IMR-90 (cell line): ENCODE measurements at regions not wholly inside any gene's neighbourhood (a gene's known extent, or its start where the extent isn't known, plus 50 kb on each side); places are given as distances from the start of the nearest gene placed in this dataset.
A peak's percentile ranks its signal among the peaks of the same experiment; 100 is the strongest.

Experiments
- ATAC-seq: fragments of 200-7000 bp; cut with Tn5 transposase; 2 replicates; pipeline ENCODE4 v1.9.1; 2020; ENCODE audit warnings: low read depth, mild to moderate bottlenecking, moderate library complexity
- BruUV-seq: library from RNA; stranded (reverse); fragments of 400-500 nt; replicated peaks from 2 replicates; lab custom pipeline; 2021; lab: Mats Ljungman, UMichigan
- CTCF ChIA-PET: fragments of 300-600 bp; formaldehyde crosslinking; extraction: SDS; loops from one replicate; lab custom pipeline; 2021; ENCODE audit warnings: antibody characterized with exemption; lab: Yijun Ruan, JAX
- POLR2A ChIA-PET: fragments of 300-600 bp; sonication (Branson Sonifier 250); formaldehyde crosslinking; loops from one replicate; lab custom pipeline; 2022; ENCODE audit warnings: antibody characterized with exemption; ENCODE audit not compliant: unreplicated experiment; lab: Charles Lee
- DNase-seq: peaks from one replicate; pipeline ENCODE4 v3.0.0; 2013
- H2AFZ ChIP-seq: replicated peaks from 2 replicates; pipeline ENCODE3; 2013; ENCODE audit warnings: low read length, mild to moderate bottlenecking; ENCODE audit not compliant: poor library complexity
- H2AK5ac ChIP-seq: 2 replicates; pipeline ENCODE4 v1.6.1; 2013; ENCODE audit warnings: low read depth, low read length, inconsistent platforms
- H2AK9ac ChIP-seq: replicated peaks from 2 replicates; pipeline ENCODE3; 2013; ENCODE audit warnings: mild to moderate bottlenecking, low read depth, low read length, moderate library complexity; ENCODE audit not compliant: poor library complexity
- H2BK120ac ChIP-seq: 2 replicates; pipeline ENCODE4 v1.6.1; 2013; ENCODE audit warnings: low read depth, low read length, inconsistent platforms
- H2BK15ac ChIP-seq: 3 replicates; pipeline ENCODE4 v1.6.1; 2013; ENCODE audit warnings: low read depth, low read length, inconsistent platforms
- H2BK20ac ChIP-seq: 2 replicates; pipeline ENCODE4 v1.6.1; 2013; ENCODE audit warnings: low read depth, mild to moderate bottlenecking, inconsistent platforms, low read length, moderate library complexity
- H2BK5ac ChIP-seq: 2 replicates; pipeline ENCODE4 v1.6.1; 2013; ENCODE audit warnings: mild to moderate bottlenecking, low read depth, low read length, inconsistent platforms; ENCODE audit not compliant: poor library complexity, severe bottlenecking
- H3K14ac ChIP-seq: replicated peaks from 2 replicates; pipeline ENCODE4 v1.6.1; 2013; ENCODE audit warnings: low read depth, low read length, inconsistent platforms
- H3K18ac ChIP-seq: 2 replicates; pipeline ENCODE4 v1.6.1; 2013; ENCODE audit warnings: low read depth, low read length, control low read depth
- H3K23ac ChIP-seq: 2 replicates; pipeline ENCODE4 v1.6.1; 2013; ENCODE audit warnings: low read depth, low read length, inconsistent platforms
- H3K27ac ChIP-seq: 2 replicates; pipeline ENCODE4 v1.5.1; 2013; ENCODE audit warnings: mild to moderate bottlenecking, control low read depth, low read length; ENCODE audit not compliant: insufficient read depth
- H3K27me3 ChIP-seq: 2 replicates; pipeline ENCODE4 v1.6.1; 2013; ENCODE audit warnings: low read length; ENCODE audit not compliant: control insufficient read depth, insufficient read depth
- H3K36me3 ChIP-seq: 2 replicates; pipeline ENCODE4 v1.6.1; 2013; ENCODE audit warnings: low read length, mixed read lengths; ENCODE audit not compliant: control insufficient read depth, insufficient read depth
- H3K4ac ChIP-seq: 2 replicates; pipeline ENCODE4 v1.6.1; 2013; ENCODE audit warnings: low read depth, low read length, inconsistent platforms
- H3K4me1 ChIP-seq: 2 replicates; pipeline ENCODE4 v1.6.1; 2013; ENCODE audit warnings: low read length, mixed read lengths; ENCODE audit not compliant: control insufficient read depth, insufficient read depth
- H3K4me2 ChIP-seq: 2 replicates; pipeline ENCODE4 v1.6.1; 2013; ENCODE audit warnings: low read depth, mild to moderate bottlenecking, control low read depth, low read length, moderate library complexity
- H3K4me3 ChIP-seq: 2 replicates; pipeline ENCODE4 v1.5.1; 2013; ENCODE audit warnings: low read depth, mild to moderate bottlenecking, control low read depth, low read length, moderate library complexity; ENCODE audit not compliant: insufficient read depth
- H3K56ac ChIP-seq: 2 replicates; pipeline ENCODE4 v1.6.1; 2013; ENCODE audit warnings: low read length, inconsistent platforms; ENCODE audit not compliant: insufficient read depth; ENCODE audit errors: extremely low read depth
- H3K79me1 ChIP-seq, 2 experiments: 2 replicates each; pipeline ENCODE4 v1.6.1; 2013; ENCODE audit warnings: low read length in 2 of 2, inconsistent platforms in 1 of 2, low read depth in 1 of 2
- H3K9ac ChIP-seq: 2 replicates; pipeline ENCODE4 v1.6.1; 2013; ENCODE audit warnings: low read depth, low read length, control low read depth
- H3K9me1 ChIP-seq: 2 replicates; pipeline ENCODE4 v1.6.1; 2013; ENCODE audit warnings: low read length, inconsistent platforms; ENCODE audit not compliant: insufficient read depth
- H3K9me3 ChIP-seq: 2 replicates; pipeline ENCODE4 v1.6.1; 2013; ENCODE audit warnings: low read length; ENCODE audit not compliant: control insufficient read depth, insufficient read depth
- H4K20me1 ChIP-seq: 2 replicates; pipeline ENCODE4 v1.6.1; 2013; ENCODE audit warnings: low read length, inconsistent platforms; ENCODE audit not compliant: insufficient read depth
- H4K5ac ChIP-seq: 2 replicates; pipeline ENCODE4 v1.6.1; 2013; ENCODE audit warnings: mild to moderate bottlenecking, low read depth, low read length, control low read depth
- H4K8ac ChIP-seq, 2 experiments: 2 replicates each; pipeline ENCODE4 v1.6.1; 2013; ENCODE audit warnings: low read depth in 2 of 2, low read length in 2 of 2, control low read depth in 1 of 2, inconsistent platforms in 1 of 2
- H4K91ac ChIP-seq: 2 replicates; pipeline ENCODE4 v1.6.1; 2013; ENCODE audit warnings: low read depth, low read length, inconsistent platforms; ENCODE audit not compliant: insufficient read depth
- BHLHE40 ChIP-seq: fragments of 150-350 bp; IDR thresholded peaks from 2 replicates; pipeline ENCODE4 v1.6.1; 2016; ENCODE audit warnings: mild to moderate bottlenecking, low read depth, low read length
- CEBPB ChIP-seq: IDR thresholded peaks from 2 replicates; pipeline ENCODE4 v1.6.1; 2012; ENCODE audit warnings: low read depth, low read length, improper control_type of control experiment
- CHD1 ChIP-seq: IDR thresholded peaks from 2 replicates; pipeline ENCODE4 v1.6.1; 2012; ENCODE audit warnings: low read depth, low read length, improper control_type of control experiment
- ELK1 ChIP-seq: fragments of 150-350 bp; IDR thresholded peaks from 2 replicates; pipeline ENCODE4 v1.6.1; 2016; ENCODE audit warnings: low read depth, mild to moderate bottlenecking, low read length, moderate library complexity, borderline replicate concordance
- FOS ChIP-seq: fragments of 150-350 bp; IDR thresholded peaks from 2 replicates; pipeline ENCODE4 v1.6.1; 2016; ENCODE audit warnings: low read depth, low read length
- MAFK ChIP-seq: IDR thresholded peaks from 2 replicates; pipeline ENCODE4 v1.6.1; 2012; ENCODE audit warnings: low read depth, low read length, improper control_type of control experiment
- MAZ ChIP-seq: IDR thresholded peaks from 2 replicates; pipeline ENCODE4 v1.6.1; 2012; ENCODE audit warnings: low read depth, mild to moderate bottlenecking, low read length, improper control_type of control experiment, moderate library complexity, borderline replicate concordance
- MXI1 ChIP-seq: IDR thresholded peaks from 2 replicates; pipeline ENCODE4 v1.6.1; 2012; ENCODE audit warnings: low read depth, mild to moderate bottlenecking, low read length, moderate library complexity, borderline replicate concordance
- NFE2L2 ChIP-seq: fragments of 150-350 bp; IDR thresholded peaks from 2 replicates; pipeline ENCODE4 v1.6.1; 2016; ENCODE audit warnings: low read depth, mild to moderate bottlenecking, low read length
- POLR2A ChIP-seq: IDR thresholded peaks from 2 replicates; pipeline ENCODE4 v1.6.1; 2012; ENCODE audit warnings: mild to moderate bottlenecking, low read depth, low read length
- RAD21 ChIP-seq: IDR thresholded peaks from 2 replicates; pipeline ENCODE4 v1.6.1; 2012; ENCODE audit warnings: low read length, improper control_type of control experiment
- RCOR1 ChIP-seq: IDR thresholded peaks from 2 replicates; pipeline ENCODE4 v1.6.1; 2012; ENCODE audit warnings: mild to moderate bottlenecking, low read length, improper control_type of control experiment; ENCODE audit not compliant: insufficient replicate concordance
- RFX5 ChIP-seq: IDR thresholded peaks from 2 replicates; pipeline ENCODE4 v1.8.0; 2012; ENCODE audit warnings: low read depth, mild to moderate bottlenecking, low read length, moderate library complexity
- SMC3 ChIP-seq: fragments of 150-350 bp; IDR thresholded peaks from 2 replicates; pipeline ENCODE4 v1.6.1; 2016; ENCODE audit warnings: low read depth, mild to moderate bottlenecking, antibody characterized with exemption, low read length, moderate library complexity
- USF2 ChIP-seq: fragments of 150-350 bp; IDR thresholded peaks from 2 replicates; pipeline ENCODE4 v1.6.1; 2017; ENCODE audit warnings: mild to moderate bottlenecking, antibody characterized with exemption, low read length, low read depth
- WGBS, 2 experiments: methylation state at CpG; one replicate each; pipeline versions ENCODE4 v1.1.5 to v1.1.7; 2013; ENCODE audit warnings: missing lambda C conversion rate in 2 of 2; ENCODE audit not compliant: insufficient read length in 1 of 2; ENCODE audit errors: extremely low coverage in 2 of 2; 5-methylcytosine and 5-hydroxymethylcytosine counted together
- dilution Hi-C: fragments of 300-500 bp; cut with HindIII; formaldehyde crosslinking; loops from one replicate; pipeline ENCODE4 v1.14.3; 2018; ENCODE audit warnings: low sequenced_read_pairs; ENCODE audit not compliant: unreplicated experiment
- in situ Hi-C: fragments of 300-500 bp; cut with MboI; formaldehyde crosslinking; loops from 3 replicates; pipeline ENCODE4 v1.14.3; 2019; ENCODE audit warnings: low sequenced_read_pairs, inconsistent platforms, mixed read lengths
- intact Hi-C: fragments of 100-400 bp; cut with micrococcal nuclease; formaldehyde crosslinking; loops from 2 replicates; pipeline ENCODE4 v1.10.0; 2022
- TF ChIP-seq, protein P1 (sequence below): conservative IDR thresholded peaks from 2 replicates; pipeline ENCODE4 v1.5.1; 2012; ENCODE audit warnings: mild to moderate bottlenecking, low read depth, low read length, improper control_type of control experiment

DNA sequence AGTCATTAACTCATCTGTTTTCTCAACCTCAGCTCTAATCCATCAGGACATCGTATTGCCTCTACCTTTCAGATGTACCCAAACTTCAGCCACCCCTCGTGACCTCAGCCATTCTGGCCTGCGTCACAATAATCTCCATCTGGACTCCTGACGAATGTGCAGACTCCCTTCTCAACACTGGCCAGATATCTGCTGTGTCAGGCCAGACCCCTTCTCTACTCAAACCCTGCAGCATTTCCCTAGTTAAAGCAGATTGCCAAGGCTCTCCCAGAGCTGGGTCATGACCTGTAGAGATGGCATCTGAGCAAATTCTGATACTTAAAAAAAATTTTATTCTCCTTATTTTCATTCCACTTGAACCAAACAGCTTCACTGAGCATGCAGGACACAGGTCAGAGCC, 69.5 kb upstream of the TMEM18 start:
- no peaks in the 10 kb centered on the region for H3K27me3 ChIP-seq
- no peaks in the 10 kb centered on the region for H3K4me1 ChIP-seq
- peak overlapping the region; percentile 52 for H2AK9ac ChIP-seq
- no peak overlapping the region for H3K27ac ChIP-seq
- ATAC-seq (no peak), DNase-seq (no peak)
- peak overlapping the region; percentile 2 for H2AFZ ChIP-seq
- no peak overlapping the region for H3K14ac ChIP-seq
- H3K9me3 ChIP-seq = no peaks in the 10 kb centered on the region
- H3K4me2 ChIP-seq = no peak overlapping the region
- H3K4ac ChIP-seq = no peak overlapping the region
- BruUV-seq = no TSS peak
- no peak overlapping the region for H3K9ac ChIP-seq
- no peak overlapping the region for H4K5ac ChIP-seq
- no peak overlapping the region for H2BK20ac ChIP-seq
- H4K8ac ChIP-seq = no peak overlapping the region
- TF ChIP-seq CHD1 = no peak
- no peak for TF ChIP-seq MAFK
- no peak for TF ChIP-seq RAD21
- TF ChIP-seq BHLHE40 = no peak
- TF ChIP-seq, protein P1, sequence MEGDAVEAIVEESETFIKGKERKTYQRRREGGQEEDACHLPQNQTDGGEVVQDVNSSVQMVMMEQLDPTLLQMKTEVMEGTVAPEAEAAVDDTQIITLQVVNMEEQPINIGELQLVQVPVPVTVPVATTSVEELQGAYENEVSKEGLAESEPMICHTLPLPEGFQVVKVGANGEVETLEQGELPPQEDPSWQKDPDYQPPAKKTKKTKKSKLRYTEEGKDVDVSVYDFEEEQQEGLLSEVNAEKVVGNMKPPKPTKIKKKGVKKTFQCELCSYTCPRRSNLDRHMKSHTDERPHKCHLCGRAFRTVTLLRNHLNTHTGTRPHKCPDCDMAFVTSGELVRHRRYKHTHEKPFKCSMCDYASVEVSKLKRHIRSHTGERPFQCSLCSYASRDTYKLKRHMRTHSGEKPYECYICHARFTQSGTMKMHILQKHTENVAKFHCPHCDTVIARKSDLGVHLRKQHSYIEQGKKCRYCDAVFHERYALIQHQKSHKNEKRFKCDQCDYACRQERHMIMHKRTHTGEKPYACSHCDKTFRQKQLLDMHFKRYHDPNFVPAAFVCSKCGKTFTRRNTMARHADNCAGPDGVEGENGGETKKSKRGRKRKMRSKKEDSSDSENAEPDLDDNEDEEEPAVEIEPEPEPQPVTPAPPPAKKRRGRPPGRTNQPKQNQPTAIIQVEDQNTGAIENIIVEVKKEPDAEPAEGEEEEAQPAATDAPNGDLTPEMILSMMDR = no peak
- TF ChIP-seq USF2 = no peak
- no peak for TF ChIP-seq SMC3
- no peak for TF ChIP-seq POLR2A
- no peak for TF ChIP-seq FOS
- TF ChIP-seq MXI1 = no peak
- no peak for TF ChIP-seq ELK1
- TF ChIP-seq RFX5 = no peak
- no peak for TF ChIP-seq NFE2L2
- TF ChIP-seq CEBPB = no peak
- TF ChIP-seq RCOR1 = no peak
- no peak for TF ChIP-seq MAZ
- no peaks in the 10 kb centered on the region for H3K9me1 ChIP-seq
- no peak overlapping the region for H3K56ac ChIP-seq
- H3K79me1 ChIP-seq = no peaks in the 10 kb centered on the region
- no peaks in the 10 kb centered on the region for H3K36me3 ChIP-seq
- no peaks in the 10 kb centered on the region for H4K20me1 ChIP-seq
- H2BK5ac ChIP-seq = no peak overlapping the region
- no peak overlapping the region for H3K4me3 ChIP-seq
- H2BK120ac ChIP-seq = no peak overlapping the region
- no peak overlapping the region for H3K23ac ChIP-seq
- WGBS, 2 experiments = 51% methylated on average over 3 of the region's 4 CpGs; no CpG with 5 or more reads in 1 of the 2 experiments
- CTCF ChIA-PET = no interaction called here
- no peak overlapping the region for H4K91ac ChIP-seq
- no peak overlapping the region for H3K18ac ChIP-seq
- H2BK15ac ChIP-seq = no peak overlapping the region
- POLR2A ChIA-PET = no interaction called here
- in situ Hi-C loops = no loop called here
- intact Hi-C loops = no loop called here
- H2AK5ac ChIP-seq = no peak overlapping the region
- dilution Hi-C loops = no loop called here
